Ovary (tissue), 3 donors: ENCODE measurements at regions not wholly inside any gene's neighbourhood (a gene's known extent, or its start where the extent isn't known, plus 50 kb on each side); places are given as distances from the start of the nearest gene placed in this dataset.

Experiments used
- EP300 ChIP-seq: sonication (generic); formaldehyde crosslinking; IDR thresholded peaks from one replicate; pipeline ENCODE4 v1.6.1; 2017; ENCODE audit warnings: antibody characterized with exemption
- POLR2A ChIP-seq: fragments of 450-650 bp; IDR thresholded peaks from one replicate; pipeline ENCODE4 v1.6.1; 2017; ENCODE audit warnings: antibody characterized with exemption, mild to moderate bottlenecking, moderate library complexity
- TF ChIP-seq, protein P1 (sequence below), 3 donors: fragments of 450-650 bp in 2 of 3; fragments of 200-600 bp in 1 of 3; IDR thresholded peaks; one replicate each; pipeline versions ENCODE4 v1.5.1 to v1.8.0; 2016 to 2022; ENCODE audit warnings: antibody characterized with exemption in 3 of 3, mild to moderate bottlenecking in 1 of 3
- donor health status: DM: no; HTN: no; CAD: no.

DNA sequence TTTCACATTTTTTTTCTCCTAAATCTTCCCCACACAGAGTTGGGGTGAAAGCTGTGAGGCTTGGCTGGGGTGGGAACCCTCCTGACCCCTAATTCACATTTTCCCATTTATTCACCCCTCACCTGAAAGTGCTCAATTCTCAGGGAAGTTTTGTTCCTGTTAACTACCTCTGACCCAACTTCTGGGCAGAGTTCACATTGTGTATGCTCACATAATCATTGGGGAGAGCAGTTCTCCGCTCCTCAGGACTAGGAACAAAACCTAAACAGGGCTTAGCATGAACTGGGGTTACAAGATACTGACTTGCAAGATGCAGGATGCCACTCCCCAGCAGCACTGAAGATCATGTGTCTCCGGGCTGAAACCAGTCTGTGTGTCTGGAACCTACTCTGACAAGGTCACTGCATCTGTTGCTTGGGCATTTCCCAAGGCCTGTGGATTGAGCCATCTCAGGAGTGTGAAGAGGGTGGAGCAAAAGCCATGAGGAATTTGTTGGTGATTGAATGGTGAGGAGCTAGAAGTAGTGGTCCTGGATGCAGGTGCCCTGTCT lies 258.1 kb upstream of the IGFBP3 start:
- TF ChIP-seq, protein P1, sequence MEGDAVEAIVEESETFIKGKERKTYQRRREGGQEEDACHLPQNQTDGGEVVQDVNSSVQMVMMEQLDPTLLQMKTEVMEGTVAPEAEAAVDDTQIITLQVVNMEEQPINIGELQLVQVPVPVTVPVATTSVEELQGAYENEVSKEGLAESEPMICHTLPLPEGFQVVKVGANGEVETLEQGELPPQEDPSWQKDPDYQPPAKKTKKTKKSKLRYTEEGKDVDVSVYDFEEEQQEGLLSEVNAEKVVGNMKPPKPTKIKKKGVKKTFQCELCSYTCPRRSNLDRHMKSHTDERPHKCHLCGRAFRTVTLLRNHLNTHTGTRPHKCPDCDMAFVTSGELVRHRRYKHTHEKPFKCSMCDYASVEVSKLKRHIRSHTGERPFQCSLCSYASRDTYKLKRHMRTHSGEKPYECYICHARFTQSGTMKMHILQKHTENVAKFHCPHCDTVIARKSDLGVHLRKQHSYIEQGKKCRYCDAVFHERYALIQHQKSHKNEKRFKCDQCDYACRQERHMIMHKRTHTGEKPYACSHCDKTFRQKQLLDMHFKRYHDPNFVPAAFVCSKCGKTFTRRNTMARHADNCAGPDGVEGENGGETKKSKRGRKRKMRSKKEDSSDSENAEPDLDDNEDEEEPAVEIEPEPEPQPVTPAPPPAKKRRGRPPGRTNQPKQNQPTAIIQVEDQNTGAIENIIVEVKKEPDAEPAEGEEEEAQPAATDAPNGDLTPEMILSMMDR (IDR thresholded peaks at IDR 0.05) = no peak
- TF ChIP-seq EP300 (no peak), POLR2A (no peak)
